ENCODE measurements at regions not wholly inside any gene's neighbourhood (a gene's known extent, or its start where the extent isn't known, plus 50 kb on each side); places are given as distances from the start of the nearest gene placed in this dataset.
"Not testable (repeated sequence)": the region's sequence is repeated elsewhere in the genome, so short reads cannot be mapped to it uniquely, and the experiment has no call there.

- H3K27me3 ChIP-seq (replicated peaks), result no peaks in the 10 kb centered on the region
- no peak overlapping the region for H3K4me3 ChIP-seq (ENCODE audit: low read depth, low read length)
- no peak for DNase-seq
- no peak overlapping the region for H3K27ac ChIP-seq
- in situ Hi-C loops (cut with HindIII; ENCODE audit: low pct_ligation_motif_present, low sequenced_read_pairs), result no loop called here
- no peaks in the 10 kb centered on the region for H3K36me3 ChIP-seq (replicated peaks)
- no peak for TF ChIP-seq CTCF (IDR thresholded peaks at IDR 0.05; ENCODE audit: low read depth, low read length, missing control alignments)
Measured at GRCh38 chrX:4638036-4638435, 924.6 kb upstream of the PRKX start.

GRCh38 chrX:4627414-4627813 lies 914.0 kb upstream of the PRKX start:
- in situ Hi-C loops (cut with HindIII; ENCODE audit: low pct_ligation_motif_present, low sequenced_read_pairs), result no loop called here
- no peak for DNase-seq
- no peak for TF ChIP-seq CTCF (IDR thresholded peaks at IDR 0.05; ENCODE audit: low read depth, low read length, missing control alignments)
- no peaks in the 10 kb centered on the region for H3K36me3 ChIP-seq (replicated peaks)
- no peaks in the 10 kb centered on the region for H3K27me3 ChIP-seq (replicated peaks)
- H3K4me3 ChIP-seq (ENCODE audit: low read depth, low read length), result no peak overlapping the region
- no peak overlapping the region for H3K27ac ChIP-seq

GRCh38 chrX:4622486-4623167 lies 909.2 kb upstream of the PRKX start:
- in situ Hi-C loops (cut with HindIII; ENCODE audit: low pct_ligation_motif_present, low sequenced_read_pairs), result no loop called here
- no peak overlapping the region for H3K4me3 ChIP-seq (ENCODE audit: low read depth, low read length)
- no peak for TF ChIP-seq CTCF (IDR thresholded peaks at IDR 0.05; ENCODE audit: low read depth, low read length, missing control alignments)
- no peaks in the 10 kb centered on the region for H3K36me3 ChIP-seq (replicated peaks)
- H3K27me3 ChIP-seq (replicated peaks), result no peaks in the 10 kb centered on the region
- H3K27ac ChIP-seq, result no peak overlapping the region
- DNase-seq, result no peak

GRCh38 chrX:4613651-4614050 lies 900.2 kb upstream of the PRKX start:
- in situ Hi-C loops (cut with HindIII; ENCODE audit: low pct_ligation_motif_present, low sequenced_read_pairs); H3K27me3 ChIP-seq (replicated peaks); H3K4me3 ChIP-seq (ENCODE audit: low read depth, low read length); DNase-seq; H3K27ac ChIP-seq; H3K36me3 ChIP-seq (replicated peaks): not testable (repeated sequence)

- Histone ChIP-seq H3K27ac (no peak overlapping the region), H3K36me3 (replicated peaks) (no peaks in the 10 kb centered on the region), H3K4me3 (ENCODE audit: low read depth, low read length) (no peak overlapping the region), H3K27me3 (replicated peaks) (no peaks in the 10 kb centered on the region)
- TF ChIP-seq CTCF (IDR thresholded peaks at IDR 0.05; ENCODE audit: low read depth, low read length, missing control alignments), result no peak
- in situ Hi-C loops (cut with HindIII; ENCODE audit: low pct_ligation_motif_present, low sequenced_read_pairs), result no loop called here
- no peak for DNase-seq
Measured at GRCh38 chrX:4588893-4589292, 875.4 kb upstream of the PRKX start.

- no peaks in the 10 kb centered on the region for H3K36me3 ChIP-seq (replicated peaks)
- in situ Hi-C loops (cut with HindIII; ENCODE audit: low pct_ligation_motif_present, low sequenced_read_pairs), result no loop called here
- TF ChIP-seq CTCF (IDR thresholded peaks at IDR 0.05; ENCODE audit: low read depth, low read length, missing control alignments), result no peak
- no peaks in the 10 kb centered on the region for H3K27me3 ChIP-seq (replicated peaks)
- no peak overlapping the region for H3K27ac ChIP-seq
- H3K4me3 ChIP-seq (ENCODE audit: low read depth, low read length), result no peak overlapping the region
- DNase-seq, result no peak
Measured at GRCh38 chrX:4588466-4588865, 875.0 kb upstream of the PRKX start.

Data from brain microvascular endothelial cell (primary cell).